PC-3 (cell line): ENCODE measurements at regions not wholly inside any gene's neighbourhood (a gene's known extent, or its start where the extent isn't known, plus 50 kb on each side); places are given as distances from the start of the nearest gene placed in this dataset.

Source experiments
- ATAC-seq: fragments of 200-7000 bp; cut with Tn5 transposase; 2 replicates; pipeline ENCODE4 v1.9.1; 2020; ENCODE audit warnings: mild to moderate bottlenecking, moderate library complexity
- BruUV-seq: library from RNA; stranded (reverse); fragments of 400-500 nt; replicated peaks from 2 replicates; lab custom pipeline; 2021; lab: Mats Ljungman, UMichigan
- CTCF ChIA-PET: fragments of 300-600 bp; sonication (Branson Sonifier 250); formaldehyde crosslinking; loops from one replicate; lab custom pipeline; 2022; ENCODE audit warnings: antibody characterized with exemption; lab: Charles Lee
- POLR2A ChIA-PET: fragments of 300-600 bp; sonication (Branson Sonifier 250); formaldehyde crosslinking; loops from one replicate; lab custom pipeline; 2022; ENCODE audit warnings: antibody characterized with exemption; ENCODE audit not compliant: unreplicated experiment; lab: Charles Lee
- DNase-seq: peaks from one replicate; pipeline ENCODE4 v3.0.0-alpha.2; 2015
- H2AFZ ChIP-seq: fragments of 300-600 bp; sonication (generic); 2 replicates; pipeline ENCODE4 v1.6.0; 2016; ENCODE audit warnings: antibody characterized with exemption, low read length
- H3F3A ChIP-seq: fragments of 300-600 bp; sonication (generic); one replicate; pipeline ENCODE4 v1.6.0; 2017; ENCODE audit warnings: antibody characterized with exemption, low read length, control low read depth, mild to moderate bottlenecking; ENCODE audit not compliant: unreplicated experiment
- H3K27ac ChIP-seq: fragments of 300-600 bp; sonication (generic); 2 replicates; pipeline ENCODE4 v1.5.1; 2016; ENCODE audit warnings: mild to moderate bottlenecking, low read length
- H3K27me3 ChIP-seq: fragments of 300-600 bp; sonication (generic); 2 replicates; pipeline ENCODE4 v1.6.1; 2016; ENCODE audit warnings: low read length, mixed read lengths
- H3K36me3 ChIP-seq: fragments of 300-600 bp; sonication (generic); 2 replicates; pipeline ENCODE4 v1.6.1; 2016; ENCODE audit warnings: low read depth, mixed run types, low read length, mixed read lengths
- H3K4me1 ChIP-seq: fragments of 300-600 bp; sonication (generic); 2 replicates; pipeline ENCODE4 v1.5.1; 2016; ENCODE audit warnings: low read length; ENCODE audit not compliant: insufficient read depth
- H3K4me2 ChIP-seq: fragments of 300-600 bp; sonication (generic); 2 replicates; pipeline ENCODE4 v1.6.0; 2016; ENCODE audit warnings: low read length
- H3K4me3 ChIP-seq: fragments of 300-600 bp; sonication (generic); 2 replicates; pipeline ENCODE4 v1.5.1; 2016; ENCODE audit warnings: mild to moderate bottlenecking, low read length, mixed read lengths
- H3K79me2 ChIP-seq: fragments of 300-600 bp; sonication (generic); 2 replicates; pipeline ENCODE4 v1.6.1; 2017; ENCODE audit warnings: low read length, mixed read lengths
- H3K9ac ChIP-seq: fragments of 300-600 bp; sonication (generic); 2 replicates; pipeline ENCODE4 v1.6.0; 2016; ENCODE audit warnings: mild to moderate bottlenecking, low read length
- H3K9me2 ChIP-seq: fragments of 300-600 bp; sonication (generic); replicated peaks from 2 replicates; pipeline ENCODE4 v1.6.1; 2016; ENCODE audit warnings: mixed run types, low read length, mixed read lengths
- H3K9me3 ChIP-seq: fragments of 300-600 bp; sonication (generic); 2 replicates; pipeline ENCODE4 v1.6.1; 2016; ENCODE audit warnings: low read length, mixed read lengths
- H4K20me1 ChIP-seq: fragments of 300-600 bp; sonication (generic); 2 replicates; pipeline ENCODE4 v1.6.1; 2016; ENCODE audit warnings: low read length, mixed read lengths
- EZH2 ChIP-seq: fragments of 300-600 bp; sonication (generic); IDR thresholded peaks from one replicate; pipeline ENCODE4 v1.6.1; 2017; ENCODE audit warnings: antibody characterized with exemption, mild to moderate bottlenecking, low read length; ENCODE audit not compliant: unreplicated experiment
- EZH2phosphoT487 ChIP-seq: fragments of 300-600 bp; sonication (generic); IDR thresholded peaks from 2 replicates; pipeline ENCODE4 v1.6.1; 2018; ENCODE audit warnings: mild to moderate bottlenecking, antibody characterized with exemption, low read length, borderline replicate concordance
- intact Hi-C: fragments of 100-400 bp; cut with micrococcal nuclease; formaldehyde crosslinking; loops from 2 replicates; pipeline ENCODE4 v1.9.0; 2023
- TF ChIP-seq, protein P1 (sequence below): fragments of 300-600 bp; sonication (generic); conservative IDR thresholded peaks from 2 replicates; pipeline ENCODE4 v1.5.1; 2017; ENCODE audit warnings: antibody characterized with exemption, low read depth, mild to moderate bottlenecking, low read length

DNA sequence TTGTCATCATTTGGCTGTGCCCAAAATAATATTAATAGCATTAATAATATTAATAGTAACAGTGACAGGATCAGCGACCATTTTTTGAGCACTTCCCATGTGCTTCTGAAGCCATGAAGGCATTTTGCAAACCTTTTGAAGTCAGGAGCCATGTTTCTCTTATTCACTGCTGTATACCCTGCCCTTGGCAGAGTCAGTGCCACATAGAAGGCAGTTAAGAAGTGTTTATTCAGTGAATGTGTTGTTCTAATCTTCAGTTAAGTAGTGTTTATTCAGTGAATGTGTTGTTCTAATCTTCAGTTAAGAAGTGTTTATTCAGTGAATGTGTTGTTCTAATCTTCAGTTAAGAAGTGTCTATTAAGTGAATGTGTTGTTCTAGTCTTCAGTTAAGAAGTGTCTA, 319.7 kb upstream of the NAV3 start:
- H3K36me3 ChIP-seq = no peaks in the 10 kb centered on the region
- TF ChIP-seq, protein P1, sequence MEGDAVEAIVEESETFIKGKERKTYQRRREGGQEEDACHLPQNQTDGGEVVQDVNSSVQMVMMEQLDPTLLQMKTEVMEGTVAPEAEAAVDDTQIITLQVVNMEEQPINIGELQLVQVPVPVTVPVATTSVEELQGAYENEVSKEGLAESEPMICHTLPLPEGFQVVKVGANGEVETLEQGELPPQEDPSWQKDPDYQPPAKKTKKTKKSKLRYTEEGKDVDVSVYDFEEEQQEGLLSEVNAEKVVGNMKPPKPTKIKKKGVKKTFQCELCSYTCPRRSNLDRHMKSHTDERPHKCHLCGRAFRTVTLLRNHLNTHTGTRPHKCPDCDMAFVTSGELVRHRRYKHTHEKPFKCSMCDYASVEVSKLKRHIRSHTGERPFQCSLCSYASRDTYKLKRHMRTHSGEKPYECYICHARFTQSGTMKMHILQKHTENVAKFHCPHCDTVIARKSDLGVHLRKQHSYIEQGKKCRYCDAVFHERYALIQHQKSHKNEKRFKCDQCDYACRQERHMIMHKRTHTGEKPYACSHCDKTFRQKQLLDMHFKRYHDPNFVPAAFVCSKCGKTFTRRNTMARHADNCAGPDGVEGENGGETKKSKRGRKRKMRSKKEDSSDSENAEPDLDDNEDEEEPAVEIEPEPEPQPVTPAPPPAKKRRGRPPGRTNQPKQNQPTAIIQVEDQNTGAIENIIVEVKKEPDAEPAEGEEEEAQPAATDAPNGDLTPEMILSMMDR = no peak
- TF ChIP-seq EZH2phosphoT487 (no peak), EZH2 (no peak)
- CTCF ChIA-PET = no interaction called here
- DNase-seq (no peak), ATAC-seq (no peak)
- intact Hi-C loops = no loop called here
- no peaks in the 10 kb centered on the region for H3K79me2 ChIP-seq
- H3K9ac ChIP-seq = no peak overlapping the region
- H3K27me3 ChIP-seq = peaks cover 39% of the 10 kb centered on the region
- no peak overlapping the region for H3K27ac ChIP-seq
- no peak overlapping the region for H3K4me3 ChIP-seq
- no peaks in the 10 kb centered on the region for H3K4me1 ChIP-seq
- no peaks in the 10 kb centered on the region for H4K20me1 ChIP-seq
- POLR2A ChIA-PET = no interaction called here
- H2AFZ ChIP-seq = no peak overlapping the region
- H3K9me2 ChIP-seq = no peaks in the 10 kb centered on the region
- H3F3A ChIP-seq = no peaks in the 10 kb centered on the region
- no TSS peak for BruUV-seq
- H3K4me2 ChIP-seq = no peak overlapping the region
- no peaks in the 10 kb centered on the region for H3K9me3 ChIP-seq

DNA sequence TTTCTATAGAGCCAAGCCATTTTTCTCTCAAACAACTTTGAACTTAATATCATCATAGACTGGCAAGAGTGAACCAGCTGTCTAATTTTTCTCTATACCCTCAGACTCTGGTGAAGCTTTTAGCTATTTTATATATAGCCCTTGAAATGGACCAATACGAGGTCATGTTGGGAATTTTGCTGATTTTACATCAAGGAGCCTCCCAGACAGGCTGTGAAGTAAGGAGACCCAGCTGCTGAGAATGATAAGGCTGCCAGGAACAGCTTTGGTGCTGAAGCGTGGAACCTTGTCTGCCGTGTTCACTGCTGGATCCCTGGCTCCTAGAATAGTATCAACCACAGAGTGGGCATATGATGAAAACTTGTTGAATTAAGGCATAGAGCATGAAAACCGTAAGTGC, 326.2 kb upstream of the NAV3 start:
- no peaks in the 10 kb centered on the region for H3F3A ChIP-seq
- no peaks in the 10 kb centered on the region for H3K9me3 ChIP-seq
- no peaks in the 10 kb centered on the region for H3K4me1 ChIP-seq
- ChIA-PET CTCF (no interaction called here), POLR2A (no interaction called here)
- H3K27me3 ChIP-seq = peaks cover 14% of the 10 kb centered on the region; the same call in 1 of the 2 replicates
- no peak for TF ChIP-seq EZH2phosphoT487
- no peak for TF ChIP-seq EZH2
- TF ChIP-seq, protein P1 = no peak
- H3K4me3 ChIP-seq = no peak overlapping the region
- no peaks in the 10 kb centered on the region for H3K79me2 ChIP-seq
- no TSS peak for BruUV-seq
- H3K9ac ChIP-seq = no peak overlapping the region
- DNase-seq (no peak), ATAC-seq (no peak)
- H3K36me3 ChIP-seq = no peaks in the 10 kb centered on the region
- no peaks in the 10 kb centered on the region for H3K9me2 ChIP-seq
- H4K20me1 ChIP-seq = no peaks in the 10 kb centered on the region
- no peak overlapping the region for H3K4me2 ChIP-seq
- no peak overlapping the region for H3K27ac ChIP-seq
- H2AFZ ChIP-seq = no peak overlapping the region
- intact Hi-C loops = no loop called here

DNA sequence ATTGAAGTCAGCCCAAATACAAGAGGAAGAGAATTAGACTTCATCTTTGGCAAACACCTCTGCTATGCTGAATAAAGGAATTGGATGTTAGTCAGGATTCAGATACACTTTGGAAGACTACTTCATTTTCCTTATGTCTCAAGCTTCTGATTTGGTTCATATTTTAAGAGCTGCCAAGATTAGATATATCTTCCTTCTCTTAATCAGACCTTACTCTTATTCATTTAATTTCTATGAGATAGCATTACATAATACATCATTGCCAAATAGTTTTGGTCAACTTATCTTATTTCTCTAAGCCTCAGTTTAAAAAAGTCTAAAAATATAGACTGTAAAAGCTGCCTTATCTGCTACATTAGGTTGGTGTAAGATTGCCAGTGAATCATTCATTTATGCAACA, 330.6 kb upstream of the NAV3 start:
- BruUV-seq = no TSS peak

More for the DNA sequence above, 330.6 kb upstream of the NAV3 start:
- H4K20me1 ChIP-seq = no peaks in the 10 kb centered on the region
- no peak for TF ChIP-seq EZH2
- no peak overlapping the region for H3K4me2 ChIP-seq
- CTCF ChIA-PET = no interaction called here
- H3K27ac ChIP-seq = no peak overlapping the region
- POLR2A ChIA-PET = no interaction called here
- no peaks in the 10 kb centered on the region for H3F3A ChIP-seq
- H3K9me3 ChIP-seq = no peaks in the 10 kb centered on the region
- H3K79me2 ChIP-seq = no peaks in the 10 kb centered on the region
- DNase-seq (no peak), ATAC-seq (no peak)
- no peaks in the 10 kb centered on the region for H3K4me1 ChIP-seq
- H3K36me3 ChIP-seq = no peaks in the 10 kb centered on the region
- intact Hi-C loops = no loop called here
- no peaks in the 10 kb centered on the region for H3K9me2 ChIP-seq
- no peaks in the 10 kb centered on the region for H3K27me3 ChIP-seq
- H2AFZ ChIP-seq = no peak overlapping the region
- no peak overlapping the region for H3K4me3 ChIP-seq
- no peak overlapping the region for H3K9ac ChIP-seq
